ENCODE measurements at regions not wholly inside any gene's neighbourhood (a gene's known extent, or its start where the extent isn't known, plus 50 kb on each side); places are given as distances from the start of the nearest gene placed in this dataset.

DNA sequence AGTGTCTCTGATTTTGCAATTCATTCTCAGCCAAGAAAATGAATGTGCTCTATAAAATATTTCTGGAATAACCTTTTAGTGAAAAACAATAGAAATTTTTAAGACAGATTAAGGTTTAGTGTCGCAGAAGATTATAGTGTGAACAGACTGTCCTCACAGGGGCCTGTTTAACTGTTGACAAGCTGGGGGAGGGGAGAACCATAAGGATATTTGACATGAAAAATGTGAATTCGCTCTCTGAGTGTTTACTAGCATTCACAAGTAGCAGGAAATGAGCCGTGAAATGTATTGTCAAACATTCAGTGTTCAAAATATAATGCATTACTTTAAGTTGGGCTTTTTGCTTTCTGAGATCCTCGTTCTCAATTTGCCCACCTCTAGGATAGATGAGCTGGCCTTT lies 134.8 kb upstream of the TSHZ2 start:
- TF ChIP-seq JUND (IDR thresholded peaks at IDR 0.05; ENCODE audit: low read length) (no peak), CTBP2 (IDR thresholded peaks at IDR 0.05; ENCODE audit: borderline replicate concordance, insufficient read depth, insufficient read length, low read length) (no peak), EP300 (IDR thresholded peaks at IDR 0.05; ENCODE audit: borderline replicate concordance in 1 of 2, low read depth in 2 of 2, low read length in 2 of 2) (no peak), RXRA (IDR thresholded peaks at IDR 0.05; ENCODE audit: insufficient read depth, low read depth, low read length) (no peak), TAF1 (IDR thresholded peaks at IDR 0.05; ENCODE audit: low read depth, low read length) (no peak)

Data from H1 (cell line).